ENCODE measurements at regions not wholly inside any gene's neighbourhood (a gene's known extent, or its start where the extent isn't known, plus 50 kb on each side); places are given as distances from the start of the nearest gene placed in this dataset.

- TF ChIP-seq POLR2A (IDR thresholded peaks at IDR 0.05) (no peak), CTCF (IDR thresholded peaks at IDR 0.05) (no peak)
Observed at GRCh38 chr5:74400067-74400466, 240.5 kb downstream of the ENC1 start.

Measured in uterus (tissue), 2 donors.